ENCODE measurements at regions not wholly inside any gene's neighbourhood (a gene's known extent, or its start where the extent isn't known, plus 50 kb on each side); places are given as distances from the start of the nearest gene placed in this dataset.
A peak's percentile ranks its signal among the peaks of the same experiment; 100 is the strongest.

GRCh38 chr10:7487528-7487927 lies 76.7 kb upstream of the SFMBT2 start:
- CTCF ChIA-PET, result interaction anchor here (0.5 to 0.9 kb wide), 3 partner anchors 38 to 567 kb away, joined by 3 to 5 read pairs (median 3); no protein-coding TSS in a partner anchor
- Histone ChIP-seq H3K4me3 (ENCODE audit: low read depth, low read length) (no peak overlapping the region), H3K27ac (ENCODE audit: extremely low read depth, low read depth, low read length) (no peak overlapping the region), H3K4me1 (ENCODE audit: control insufficient read depth, insufficient read depth, low read length) (peaks cover 13% of the 10 kb centered on the region), H3K36me3 (ENCODE audit: control insufficient read depth in 2 of 2, insufficient read depth in 1 of 2, low read length in 2 of 2) (no peaks in the 10 kb centered on the region), H3K9me3 (ENCODE audit: control insufficient read depth, insufficient read depth, low read depth, low read length) (no peaks in the 10 kb centered on the region)
- POLR2A ChIA-PET, result no interaction called here
- TF ChIP-seq OVOL3 (tag by site-specific recombination; IDR thresholded peaks at IDR 0.05) (no peak), BCL11A (tag by site-specific recombination; IDR thresholded peaks at IDR 0.05; ENCODE audit: low read depth) (no peak), ZSCAN16 (tag by site-specific recombination; IDR thresholded peaks at IDR 0.05) (0 out of 2 replicates have a peak, but pooled peaks have one; percentile 5), SETDB1 (IDR thresholded peaks at IDR 0.05; ENCODE audit: insufficient read length, low read length) (peak; percentile 61), REPIN1 (tag by site-specific recombination; IDR thresholded peaks at IDR 0.05; ENCODE audit: low read depth) (no peak), ZFP3 (tag by site-specific recombination; IDR thresholded peaks at IDR 0.05; ENCODE audit: low read depth) (no peak), ZNF280C (tag by site-specific recombination; IDR thresholded peaks at IDR 0.05) (no peak), SP2 (tag by site-specific recombination; IDR thresholded peaks at IDR 0.05) (no peak), ZBTB6 (tag by site-specific recombination; IDR thresholded peaks at IDR 0.05) (no peak), ZNF37A (tag by site-specific recombination; IDR thresholded peaks at IDR 0.05) (no peak), ZNF133 (tag by site-specific recombination; IDR thresholded peaks at IDR 0.05) (no peak), ZNF23 (tag by site-specific recombination; IDR thresholded peaks at IDR 0.05; ENCODE audit: borderline replicate concordance) (no peak), YY2 (tag by site-specific recombination; IDR thresholded peaks at IDR 0.05) (no peak), ZNF548 (tag by site-specific recombination; IDR thresholded peaks at IDR 0.05) (no peak)
- TF ChIP-seq, protein P1, sequence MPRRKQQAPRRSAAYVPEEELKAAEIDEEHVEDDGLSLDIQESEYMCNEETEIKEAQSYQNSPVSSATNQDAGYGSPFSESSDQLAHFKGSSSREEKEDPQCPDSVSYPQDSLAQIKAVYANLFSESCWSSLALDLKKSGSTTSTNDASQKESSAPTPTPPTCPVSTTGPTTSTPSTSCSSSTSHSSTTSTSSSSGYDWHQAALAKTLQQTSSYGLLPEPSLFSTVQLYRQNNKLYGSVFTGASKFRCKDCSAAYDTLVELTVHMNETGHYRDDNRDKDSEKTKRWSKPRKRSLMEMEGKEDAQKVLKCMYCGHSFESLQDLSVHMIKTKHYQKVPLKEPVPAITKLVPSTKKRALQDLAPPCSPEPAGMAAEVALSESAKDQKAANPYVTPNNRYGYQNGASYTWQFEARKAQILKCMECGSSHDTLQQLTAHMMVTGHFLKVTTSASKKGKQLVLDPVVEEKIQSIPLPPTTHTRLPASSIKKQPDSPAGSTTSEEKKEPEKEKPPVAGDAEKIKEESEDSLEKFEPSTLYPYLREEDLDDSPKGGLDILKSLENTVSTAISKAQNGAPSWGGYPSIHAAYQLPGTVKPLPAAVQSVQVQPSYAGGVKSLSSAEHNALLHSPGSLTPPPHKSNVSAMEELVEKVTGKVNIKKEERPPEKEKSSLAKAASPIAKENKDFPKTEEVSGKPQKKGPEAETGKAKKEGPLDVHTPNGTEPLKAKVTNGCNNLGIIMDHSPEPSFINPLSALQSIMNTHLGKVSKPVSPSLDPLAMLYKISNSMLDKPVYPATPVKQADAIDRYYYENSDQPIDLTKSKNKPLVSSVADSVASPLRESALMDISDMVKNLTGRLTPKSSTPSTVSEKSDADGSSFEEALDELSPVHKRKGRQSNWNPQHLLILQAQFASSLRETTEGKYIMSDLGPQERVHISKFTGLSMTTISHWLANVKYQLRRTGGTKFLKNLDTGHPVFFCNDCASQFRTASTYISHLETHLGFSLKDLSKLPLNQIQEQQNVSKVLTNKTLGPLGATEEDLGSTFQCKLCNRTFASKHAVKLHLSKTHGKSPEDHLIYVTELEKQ (tag by site-specific recombination; IDR thresholded peaks at IDR 0.05; ENCODE audit: borderline replicate concordance), result no peak
- TF ChIP-seq, protein P2, sequence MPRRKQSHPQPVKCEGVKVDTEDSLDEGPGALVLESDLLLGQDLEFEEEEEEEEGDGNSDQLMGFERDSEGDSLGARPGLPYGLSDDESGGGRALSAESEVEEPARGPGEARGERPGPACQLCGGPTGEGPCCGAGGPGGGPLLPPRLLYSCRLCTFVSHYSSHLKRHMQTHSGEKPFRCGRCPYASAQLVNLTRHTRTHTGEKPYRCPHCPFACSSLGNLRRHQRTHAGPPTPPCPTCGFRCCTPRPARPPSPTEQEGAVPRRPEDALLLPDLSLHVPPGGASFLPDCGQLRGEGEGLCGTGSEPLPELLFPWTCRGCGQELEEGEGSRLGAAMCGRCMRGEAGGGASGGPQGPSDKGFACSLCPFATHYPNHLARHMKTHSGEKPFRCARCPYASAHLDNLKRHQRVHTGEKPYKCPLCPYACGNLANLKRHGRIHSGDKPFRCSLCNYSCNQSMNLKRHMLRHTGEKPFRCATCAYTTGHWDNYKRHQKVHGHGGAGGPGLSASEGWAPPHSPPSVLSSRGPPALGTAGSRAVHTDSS (tag by site-specific recombination; IDR thresholded peaks at IDR 0.05), result no peak

GRCh38 chr10:7486528-7486927 lies 75.7 kb upstream of the SFMBT2 start:
- TF ChIP-seq ZNF248 (tag by site-specific recombination; IDR thresholded peaks at IDR 0.05), result no peak
- TF ChIP-seq ZNF280D (tag by site-specific recombination; IDR thresholded peaks at IDR 0.05), result no peak
- no peak for TF ChIP-seq ZNF629 (tag by site-specific recombination; IDR thresholded peaks at IDR 0.05)
- no peak for TF ChIP-seq HOXA7 (CRISPR knock-in tag; IDR thresholded peaks at IDR 0.05; ENCODE audit: borderline replicate concordance)
- no peak for TF ChIP-seq ZNF274 (IDR thresholded peaks at IDR 0.05; ENCODE audit: low read length)
- TF ChIP-seq ZNF274 (tag by site-specific recombination; IDR thresholded peaks at IDR 0.05; ENCODE audit: borderline replicate concordance), result no peak
- no peak for TF ChIP-seq ZNF132 (tag by site-specific recombination; IDR thresholded peaks at IDR 0.05; ENCODE audit: borderline replicate concordance)
- CTCF ChIA-PET, result no interaction called here

More at GRCh38 chr10:7486528-7486927, 75.7 kb upstream of the SFMBT2 start:
- Histone ChIP-seq H3K4me1 (ENCODE audit: control insufficient read depth, insufficient read depth, low read length) (peaks cover 13% of the 10 kb centered on the region), H3K27ac (ENCODE audit: extremely low read depth, low read depth, low read length) (no peak overlapping the region), H3K4me3 (ENCODE audit: low read depth, low read length) (no peak overlapping the region), H3K36me3 (ENCODE audit: control insufficient read depth in 2 of 2, insufficient read depth in 1 of 2, low read length in 2 of 2) (no peaks in the 10 kb centered on the region), H3K9me3 (ENCODE audit: control insufficient read depth, insufficient read depth, low read depth, low read length) (no peaks in the 10 kb centered on the region)
- POLR2A ChIA-PET, result no interaction called here

All from HEK293 (cell line).